H1 (cell line): ENCODE measurements at regions not wholly inside any gene's neighbourhood (a gene's known extent, or its start where the extent isn't known, plus 50 kb on each side); places are given as distances from the start of the nearest gene placed in this dataset.

Source experiments
- CEBPB ChIP-seq: IDR thresholded peaks from 2 replicates; pipeline ENCODE4 v1.6.1; 2012; ENCODE audit warnings: low read depth, low read length
- EP300 ChIP-seq, 2 experiments: IDR thresholded peaks; 1 replicate in 1 of 2; 2 replicates in 1 of 2; pipeline ENCODE4 v1.6.1; 2011 to 2012; ENCODE audit warnings: low read depth in 2 of 2, low read length in 2 of 2, mild to moderate bottlenecking in 2 of 2, borderline replicate concordance in 1 of 2, inconsistent platforms in 1 of 2, moderate library complexity in 1 of 2
- EZH2 ChIP-seq: fragments of 200-600 bp; sonication (generic); IDR thresholded peaks from 2 replicates; pipeline ENCODE4 v1.7.1; 2012; ENCODE audit warnings: low read depth, mild to moderate bottlenecking, moderate library complexity, low read length, inconsistent platforms; ENCODE audit not compliant: severe bottlenecking
- GABPA ChIP-seq: IDR thresholded peaks from 2 replicates; pipeline ENCODE4 v1.6.1; 2011; ENCODE audit warnings: mild to moderate bottlenecking, low read length, moderate library complexity, borderline replicate concordance; ENCODE audit not compliant: insufficient read depth
- KDM1A ChIP-seq: fragments of 200-600, 300-600 bp; sonication (generic); IDR thresholded peaks from 2 replicates; pipeline ENCODE4 v1.7.1; 2016; ENCODE audit warnings: mild to moderate bottlenecking, low read length, borderline replicate concordance
- PHF8 ChIP-seq: fragments of 200-600 bp; sonication (generic); conservative IDR thresholded peaks from 2 replicates; pipeline ENCODE4 v1.7.1; 2012; ENCODE audit warnings: low read depth, mild to moderate bottlenecking, inconsistent platforms, low read length, moderate library complexity
- POLR2A ChIP-seq, 2 experiments: IDR thresholded peaks; 1 replicate in 1 of 2; 2 replicates in 1 of 2; pipeline ENCODE4 v1.6.1; 2011; ENCODE audit warnings: low read depth in 2 of 2, low read length in 2 of 2, mild to moderate bottlenecking in 2 of 2; ENCODE audit errors: control extremely low read depth in 1 of 2
- POLR2AphosphoS5 ChIP-seq: IDR thresholded peaks from 2 replicates; pipeline ENCODE4 v1.6.1; 2011; ENCODE audit warnings: low read depth, low read length
- RAD21 ChIP-seq, 2 experiments: IDR thresholded peaks in 1 of 2; conservative IDR thresholded peaks in 1 of 2; 2 replicates each; pipeline ENCODE4 v1.6.1; 2011; ENCODE audit warnings: low read depth in 2 of 2, low read length in 2 of 2, improper control_type of control experiment in 1 of 2, inconsistent platforms in 1 of 2, mild to moderate bottlenecking in 1 of 2, moderate library complexity in 1 of 2
- SP1 ChIP-seq: IDR thresholded peaks from 2 replicates; pipeline ENCODE4 v1.6.1; 2011; ENCODE audit warnings: low read depth, low read length
- TBP ChIP-seq: IDR thresholded peaks from 2 replicates; pipeline ENCODE4 v1.6.1; 2011; ENCODE audit warnings: low read depth, low read length, improper control_type of control experiment
- TCF12 ChIP-seq: IDR thresholded peaks from 2 replicates; pipeline ENCODE4 v1.6.1; 2011; ENCODE audit warnings: low read depth, mild to moderate bottlenecking, low read length
- YY1 ChIP-seq: IDR thresholded peaks from 2 replicates; pipeline ENCODE4 v1.6.1; 2011; ENCODE audit warnings: low read depth, mild to moderate bottlenecking, low read length
- TF ChIP-seq, protein P1 (sequence below), 3 experiments: IDR thresholded peaks; 1 replicate in 2 of 3; 2 replicates in 1 of 3; pipeline versions ENCODE4 v1.5.1 to v1.6.1; 2011; ENCODE audit warnings: low read length in 3 of 3, mild to moderate bottlenecking in 3 of 3, inconsistent platforms in 2 of 3, low read depth in 1 of 3, moderate library complexity in 1 of 3; ENCODE audit not compliant: insufficient read depth in 1 of 3; ENCODE audit errors: control extremely low read depth in 1 of 3

DNA sequence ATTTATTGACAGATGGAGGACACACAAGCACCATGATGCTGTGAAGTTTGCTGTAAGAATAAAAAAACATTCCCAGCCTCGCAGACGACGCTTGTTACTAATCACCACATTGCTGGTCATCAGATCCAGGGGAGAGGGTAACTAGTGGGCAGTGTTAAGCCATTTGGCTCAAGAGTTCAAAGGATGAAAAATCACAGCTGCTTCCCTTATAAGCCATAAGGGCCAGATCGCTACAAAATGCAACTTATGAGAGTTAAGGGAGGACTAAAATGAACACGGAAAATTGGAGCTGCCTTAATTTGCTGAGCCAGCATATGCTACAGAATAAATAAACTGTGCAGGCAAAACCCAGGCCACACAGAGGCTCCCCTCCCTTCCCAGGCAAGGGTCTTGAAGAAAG is 522.6 kb downstream of the TDRD15 start:
- no peak for TF ChIP-seq YY1
- no peak for TF ChIP-seq EZH2
- TF ChIP-seq, protein P1, sequence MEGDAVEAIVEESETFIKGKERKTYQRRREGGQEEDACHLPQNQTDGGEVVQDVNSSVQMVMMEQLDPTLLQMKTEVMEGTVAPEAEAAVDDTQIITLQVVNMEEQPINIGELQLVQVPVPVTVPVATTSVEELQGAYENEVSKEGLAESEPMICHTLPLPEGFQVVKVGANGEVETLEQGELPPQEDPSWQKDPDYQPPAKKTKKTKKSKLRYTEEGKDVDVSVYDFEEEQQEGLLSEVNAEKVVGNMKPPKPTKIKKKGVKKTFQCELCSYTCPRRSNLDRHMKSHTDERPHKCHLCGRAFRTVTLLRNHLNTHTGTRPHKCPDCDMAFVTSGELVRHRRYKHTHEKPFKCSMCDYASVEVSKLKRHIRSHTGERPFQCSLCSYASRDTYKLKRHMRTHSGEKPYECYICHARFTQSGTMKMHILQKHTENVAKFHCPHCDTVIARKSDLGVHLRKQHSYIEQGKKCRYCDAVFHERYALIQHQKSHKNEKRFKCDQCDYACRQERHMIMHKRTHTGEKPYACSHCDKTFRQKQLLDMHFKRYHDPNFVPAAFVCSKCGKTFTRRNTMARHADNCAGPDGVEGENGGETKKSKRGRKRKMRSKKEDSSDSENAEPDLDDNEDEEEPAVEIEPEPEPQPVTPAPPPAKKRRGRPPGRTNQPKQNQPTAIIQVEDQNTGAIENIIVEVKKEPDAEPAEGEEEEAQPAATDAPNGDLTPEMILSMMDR (IDR thresholded peaks at IDR 0.05; ENCODE audit: control extremely low read depth in 1 of 3, insufficient read depth in 1 of 3, low read depth in 1 of 3, low read length in 3 of 3), result no peak
- TF ChIP-seq RAD21 (IDR thresholded peaks at IDR 0.05 in 1 of 2, conservative IDR thresholded peaks at IDR 0.05 in 1 of 2; ENCODE audit: low read depth in 2 of 2, low read length in 2 of 2), result no peak
- no peak for TF ChIP-seq PHF8
- TF ChIP-seq SP1, result no peak
- TF ChIP-seq POLR2AphosphoS5, result no peak
- TF ChIP-seq TBP, result no peak
- no peak for TF ChIP-seq GABPA
- no peak for TF ChIP-seq EP300 (IDR thresholded peaks at IDR 0.05; ENCODE audit: borderline replicate concordance in 1 of 2, low read depth in 2 of 2, low read length in 2 of 2)
- TF ChIP-seq POLR2A (IDR thresholded peaks at IDR 0.05; ENCODE audit: control extremely low read depth in 1 of 2, low read depth in 2 of 2, low read length in 2 of 2), result no peak
- TF ChIP-seq KDM1A, result no peak
- no peak for TF ChIP-seq TCF12
- no peak for TF ChIP-seq CEBPB
